ENCODE measurements at regions not wholly inside any gene's neighbourhood (a gene's known extent, or its start where the extent isn't known, plus 50 kb on each side); places are given as distances from the start of the nearest gene placed in this dataset.
A peak's percentile ranks its signal among the peaks of the same experiment; 100 is the strongest.

- Mint-ChIP-seq H3K27ac (ENCODE audit: unreplicated experiment) (no peak overlapping the region), H3K27me3 (ENCODE audit: insufficient read depth, unreplicated experiment) (no peaks in the 10 kb centered on the region), H3K36me3 (ENCODE audit: insufficient read depth, unreplicated experiment) (no peaks in the 10 kb centered on the region), H3K4me3 (ENCODE audit: unreplicated experiment) (no peak overlapping the region), H3K9me3 (ENCODE audit: unreplicated experiment) (no peaks in the 10 kb centered on the region), H3K4me1 (ENCODE audit: low read depth, unreplicated experiment) (no peaks in the 10 kb centered on the region)
- no TSS peak for BruUV-seq (replicated peaks)
- POLR2A ChIA-PET, result interaction anchor here (0.6 to 3.6 kb wide), 11 partner anchors 10 to 1622 kb away, joined by 5 to 182 read pairs (median 45); a partner anchor contains a TSS
- Histone ChIP-seq H3K36me3 (ENCODE audit: control insufficient read depth, insufficient read depth, low read length) (no peaks in the 10 kb centered on the region), H3K4me1 (no peaks in the 10 kb centered on the region), H3K9me3 (no peaks in the 10 kb centered on the region), H3K27me3 (replicated peaks; ENCODE audit: control insufficient read depth, insufficient read depth, low read length) (no peaks in the 10 kb centered on the region), H3K4me3 (ENCODE audit: low read depth, low read length) (peak overlapping the region; percentile 66)
- TF ChIP-seq, protein P1, sequence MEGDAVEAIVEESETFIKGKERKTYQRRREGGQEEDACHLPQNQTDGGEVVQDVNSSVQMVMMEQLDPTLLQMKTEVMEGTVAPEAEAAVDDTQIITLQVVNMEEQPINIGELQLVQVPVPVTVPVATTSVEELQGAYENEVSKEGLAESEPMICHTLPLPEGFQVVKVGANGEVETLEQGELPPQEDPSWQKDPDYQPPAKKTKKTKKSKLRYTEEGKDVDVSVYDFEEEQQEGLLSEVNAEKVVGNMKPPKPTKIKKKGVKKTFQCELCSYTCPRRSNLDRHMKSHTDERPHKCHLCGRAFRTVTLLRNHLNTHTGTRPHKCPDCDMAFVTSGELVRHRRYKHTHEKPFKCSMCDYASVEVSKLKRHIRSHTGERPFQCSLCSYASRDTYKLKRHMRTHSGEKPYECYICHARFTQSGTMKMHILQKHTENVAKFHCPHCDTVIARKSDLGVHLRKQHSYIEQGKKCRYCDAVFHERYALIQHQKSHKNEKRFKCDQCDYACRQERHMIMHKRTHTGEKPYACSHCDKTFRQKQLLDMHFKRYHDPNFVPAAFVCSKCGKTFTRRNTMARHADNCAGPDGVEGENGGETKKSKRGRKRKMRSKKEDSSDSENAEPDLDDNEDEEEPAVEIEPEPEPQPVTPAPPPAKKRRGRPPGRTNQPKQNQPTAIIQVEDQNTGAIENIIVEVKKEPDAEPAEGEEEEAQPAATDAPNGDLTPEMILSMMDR (IDR thresholded peaks at IDR 0.05; ENCODE audit: insufficient read depth in 1 of 2, low read depth in 1 of 2, low read length in 1 of 2, severe bottlenecking in 1 of 2, unreplicated experiment in 1 of 2), result no peak
- CTCF ChIA-PET, result interaction anchor here (0.6 kb wide), 1 partner anchor 29 kb away, joined by 3 read pairs; no protein-coding TSS in a partner anchor
- peak in 1 of 2 experiments; percentile 25 for DNase-seq
- intact Hi-C loops (cut with micrococcal nuclease; ENCODE audit: unreplicated experiment), result no loop called here
Observed at GRCh38 chr6:26214803-26215584, 127.8 kb downstream of the HFE start.

DNA sequence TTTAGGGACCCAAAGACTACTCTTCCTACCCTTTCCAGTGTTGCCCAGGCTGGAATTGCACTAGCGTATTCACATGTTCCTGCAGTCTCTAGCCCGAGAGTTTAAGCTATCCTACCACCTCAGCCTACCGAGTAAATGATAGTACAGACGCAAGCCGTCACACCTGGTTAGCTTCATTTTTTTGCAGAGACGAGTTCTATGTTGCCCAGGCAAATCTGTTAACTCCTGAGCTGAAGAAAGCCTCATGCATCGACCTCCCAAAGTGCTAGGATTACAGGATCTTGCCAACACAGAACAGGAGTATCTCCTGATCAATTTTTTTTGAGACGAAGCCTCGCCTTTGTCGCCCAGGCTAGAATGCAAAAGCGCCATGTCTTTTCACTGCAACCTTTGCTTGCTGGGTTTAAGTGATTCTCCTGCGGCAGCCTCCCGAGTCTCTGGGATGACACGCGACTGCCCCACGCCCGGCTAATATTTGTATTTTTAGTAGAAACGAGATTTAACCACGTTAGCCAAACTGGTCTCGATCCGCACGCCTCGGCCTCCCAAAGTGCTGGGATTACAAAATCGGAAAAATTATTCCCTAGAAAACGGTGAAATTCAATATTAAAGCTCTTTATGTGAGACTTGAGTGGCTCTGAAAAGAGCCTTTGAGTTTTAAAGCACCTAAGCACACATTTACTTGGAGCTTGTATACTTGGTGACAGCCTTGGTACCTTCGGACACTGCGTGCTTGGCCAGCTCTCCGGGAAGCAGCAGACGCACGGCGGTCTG, 128.5 kb downstream of the HFE start:
- peak in 1 of 2 experiments; percentile 16 for DNase-seq
- H3K36me3 ChIP-seq (ENCODE audit: control insufficient read depth, insufficient read depth, low read length), result no peaks in the 10 kb centered on the region
- no peaks in the 10 kb centered on the region for H3K27me3 ChIP-seq (replicated peaks; ENCODE audit: control insufficient read depth, insufficient read depth, low read length)
- Mint-ChIP-seq H3K36me3 (ENCODE audit: insufficient read depth, unreplicated experiment) (no peaks in the 10 kb centered on the region), H3K27me3 (ENCODE audit: insufficient read depth, unreplicated experiment) (no peaks in the 10 kb centered on the region), H3K4me1 (ENCODE audit: low read depth, unreplicated experiment) (no peaks in the 10 kb centered on the region), H3K4me3 (ENCODE audit: unreplicated experiment) (no peak overlapping the region), H3K9me3 (ENCODE audit: unreplicated experiment) (no peaks in the 10 kb centered on the region), H3K27ac (ENCODE audit: unreplicated experiment) (no peak overlapping the region)
- CTCF ChIA-PET, result interaction anchor here (0.6 to 1.7 kb wide), 5 partner anchors 28 to 152 kb away, joined by 3 to 16 read pairs (median 3); a partner anchor contains a TSS
- no TSS peak for BruUV-seq (replicated peaks)
- no peaks in the 10 kb centered on the region for H3K4me1 ChIP-seq
- intact Hi-C loops (cut with micrococcal nuclease; ENCODE audit: unreplicated experiment), result loop anchor here (1.0 kb wide), 4 partner anchors 11 to 70 kb away; a partner anchor contains a TSS
- H3K4me3 ChIP-seq (ENCODE audit: low read depth, low read length), result peak overlapping the region; percentile 66
- TF ChIP-seq, protein P1 (IDR thresholded peaks at IDR 0.05; ENCODE audit: insufficient read depth in 1 of 2, low read depth in 1 of 2, low read length in 1 of 2, severe bottlenecking in 1 of 2, unreplicated experiment in 1 of 2), result no peak
- POLR2A ChIA-PET, result interaction anchor here (0.6 to 3.6 kb wide), 30 partner anchors 9 to 1678 kb away, joined by 3 to 182 read pairs (median 9); a partner anchor contains a TSS
- H3K9me3 ChIP-seq, result no peaks in the 10 kb centered on the region

DNA sequence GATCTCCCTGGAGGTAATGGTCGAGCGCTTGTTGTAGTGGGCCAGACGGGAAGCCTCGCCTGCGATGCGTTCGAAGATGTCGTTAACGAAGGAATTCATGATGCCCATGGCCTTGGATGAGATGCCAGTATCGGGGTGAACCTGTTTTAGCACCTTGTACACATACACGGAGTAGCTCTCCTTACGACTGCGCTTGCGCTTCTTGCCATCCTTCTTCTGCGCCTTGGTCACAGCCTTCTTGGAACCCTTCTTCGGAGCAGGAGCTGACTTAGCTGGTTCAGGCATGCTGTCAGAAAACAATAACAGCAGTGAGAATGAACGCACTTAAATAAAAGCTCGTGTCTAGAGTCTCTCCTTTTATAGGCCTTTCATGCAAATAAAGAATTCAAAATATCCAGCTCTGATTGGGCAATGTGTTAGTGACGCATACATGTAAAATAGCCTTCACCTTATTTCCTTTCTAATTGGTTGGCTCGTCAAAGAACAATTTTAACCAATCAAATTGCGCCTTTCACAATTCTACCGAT, 129.2 kb downstream of the HFE start:
- Histone ChIP-seq H3K36me3 (ENCODE audit: control insufficient read depth, insufficient read depth, low read length) (no peaks in the 10 kb centered on the region), H3K9me3 (no peaks in the 10 kb centered on the region), H3K27me3 (replicated peaks; ENCODE audit: control insufficient read depth, insufficient read depth, low read length) (no peaks in the 10 kb centered on the region), H3K4me3 (ENCODE audit: low read depth, low read length) (peak overlapping the region; percentile 66), H3K4me1 (no peaks in the 10 kb centered on the region)
- Mint-ChIP-seq H3K27me3 (ENCODE audit: insufficient read depth, unreplicated experiment) (no peaks in the 10 kb centered on the region), H3K4me3 (ENCODE audit: unreplicated experiment) (no peak overlapping the region), H3K36me3 (ENCODE audit: insufficient read depth, unreplicated experiment) (no peaks in the 10 kb centered on the region), H3K27ac (ENCODE audit: unreplicated experiment) (no peak overlapping the region), H3K4me1 (ENCODE audit: low read depth, unreplicated experiment) (no peaks in the 10 kb centered on the region), H3K9me3 (ENCODE audit: unreplicated experiment) (no peaks in the 10 kb centered on the region)
- TF ChIP-seq, protein P1 (IDR thresholded peaks at IDR 0.05; ENCODE audit: insufficient read depth in 1 of 2, low read depth in 1 of 2, low read length in 1 of 2, severe bottlenecking in 1 of 2, unreplicated experiment in 1 of 2), result no peak
- ChIA-PET POLR2A (interaction anchor here (0.6 to 3.6 kb wide), 39 partner anchors 9 to 1677 kb away, joined by 3 to 182 read pairs (median 7); a partner anchor contains a TSS), CTCF (interaction anchor here (1.0 to 1.7 kb wide), 4 partner anchors 34 to 153 kb away, joined by 3 to 16 read pairs (median 7); a partner anchor contains a TSS)
- BruUV-seq (replicated peaks), result TSS peak; percentile 94
- DNase-seq, result peak in 1 of 2 experiments; percentile 85
- intact Hi-C loops (cut with micrococcal nuclease; ENCODE audit: unreplicated experiment), result loop anchor here (1.0 kb wide), 4 partner anchors 12 to 69 kb away; a partner anchor contains a TSS

Data from Caco-2 (cell line).